ENCODE measurements at regions not wholly inside any gene's neighbourhood (a gene's known extent, or its start where the extent isn't known, plus 50 kb on each side); places are given as distances from the start of the nearest gene placed in this dataset.
A peak's percentile ranks its signal among the peaks of the same experiment; 100 is the strongest.

GRCh38 chrX:149151805-149152757 lies 353.0 kb downstream of the IDS start:
- DNase-seq = no peak

- DNase-seq = no peak
Observed at GRCh38 chrX:149145845-149146285, 359.2 kb downstream of the IDS start.

GRCh38 chrX:149131774-149132173 lies 373.3 kb downstream of the IDS start:
- DNase-seq = no peak

DNA sequence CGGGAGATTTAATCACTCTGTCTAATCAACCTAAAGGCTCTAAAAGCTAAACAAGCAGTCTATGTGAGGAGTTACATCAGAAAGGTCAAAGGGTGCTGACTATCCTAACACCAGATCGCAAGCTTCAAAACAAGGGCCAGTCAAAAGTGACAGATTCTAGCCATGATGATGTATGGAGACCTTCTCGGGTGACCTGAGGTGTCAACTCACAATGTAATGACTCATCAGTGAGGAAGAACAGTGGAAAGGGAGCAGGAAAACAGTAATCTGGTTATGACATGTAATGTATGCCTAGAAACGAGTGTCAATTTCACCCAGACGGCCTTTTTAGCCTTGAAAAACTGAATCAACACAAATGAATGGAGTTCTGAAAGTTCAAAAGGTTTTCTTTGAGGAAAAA lies 375.3 kb downstream of the IDS start:
- no peak for DNase-seq

DNA sequence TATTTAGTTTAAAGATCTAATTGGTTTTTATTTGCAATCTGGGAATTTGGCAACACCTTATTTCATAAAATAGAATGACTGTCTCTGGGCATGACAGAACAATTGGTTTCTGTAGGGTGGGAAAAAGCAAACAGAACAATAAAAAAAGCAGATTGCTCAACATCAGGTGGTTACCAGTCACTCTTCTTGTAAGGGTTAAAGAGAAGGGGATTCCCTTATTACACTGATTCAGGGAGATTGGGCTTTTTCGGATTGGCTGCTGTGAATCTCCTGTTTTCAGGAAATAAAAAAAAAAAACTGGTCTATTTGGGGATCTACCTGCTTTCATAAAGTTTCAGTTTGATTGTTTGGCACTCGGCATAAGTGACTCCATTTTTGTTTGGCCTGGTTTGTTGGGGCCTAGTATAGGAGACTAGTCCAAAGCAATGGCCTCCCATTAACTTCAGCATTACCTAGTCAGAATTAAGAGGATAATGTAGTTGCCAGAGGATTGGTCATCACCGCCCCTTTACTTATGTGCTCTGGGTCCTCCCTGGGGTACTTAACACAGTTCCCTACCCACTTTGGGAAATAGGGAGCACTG lies 380.5 kb downstream of the IDS start:
- DNase-seq = no peak

GRCh38 chrX:149121206-149121920 lies 383.7 kb downstream of the IDS start:
- DNase-seq = no peak

- DNase-seq = no peak
Observed at GRCh38 chrX:149120459-149120858, 384.6 kb downstream of the IDS start.

DNA sequence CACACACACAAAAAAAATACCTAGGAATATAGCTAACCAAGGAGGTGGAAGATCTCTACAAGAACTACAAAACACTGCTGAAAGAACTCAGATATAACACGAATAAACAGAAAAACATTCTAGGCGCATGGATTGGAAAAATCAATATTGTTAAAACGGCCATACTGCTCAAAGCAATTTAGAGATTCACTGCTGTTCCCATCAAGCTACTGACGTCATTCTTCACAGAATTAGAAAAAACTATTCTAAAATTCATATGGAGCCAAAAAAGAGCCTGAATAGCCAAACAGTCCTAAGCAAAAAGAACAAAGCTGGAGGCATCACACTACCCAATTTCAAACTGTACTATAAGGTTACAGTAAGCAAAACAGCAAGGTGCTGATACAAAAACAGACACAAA lies 390.2 kb downstream of the IDS start:
- DNase-seq = no peak

GRCh38 chrX:149114001-149114400 lies 391.1 kb downstream of the IDS start:
- DNase-seq = no peak

DNA sequence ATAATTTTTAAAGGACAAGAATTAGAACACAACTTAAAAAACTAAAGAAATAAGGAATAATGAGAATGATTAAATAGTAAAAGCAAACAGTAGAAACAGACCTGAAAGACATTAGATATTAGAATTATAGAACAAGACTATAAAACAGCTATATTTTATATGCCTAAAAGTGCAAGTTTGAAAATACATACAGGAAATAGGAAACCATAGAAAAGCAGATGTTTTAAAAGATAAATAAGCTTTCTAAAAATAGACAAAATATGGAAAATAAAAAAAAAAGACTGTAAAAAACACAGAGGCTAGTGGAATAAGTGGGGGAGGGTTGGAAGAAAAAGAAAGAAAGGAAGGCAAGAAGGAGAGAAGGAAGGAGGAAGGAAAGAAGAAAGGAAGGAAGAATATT lies 407.3 kb downstream of the IDS start:
- no peak for DNase-seq

DNA sequence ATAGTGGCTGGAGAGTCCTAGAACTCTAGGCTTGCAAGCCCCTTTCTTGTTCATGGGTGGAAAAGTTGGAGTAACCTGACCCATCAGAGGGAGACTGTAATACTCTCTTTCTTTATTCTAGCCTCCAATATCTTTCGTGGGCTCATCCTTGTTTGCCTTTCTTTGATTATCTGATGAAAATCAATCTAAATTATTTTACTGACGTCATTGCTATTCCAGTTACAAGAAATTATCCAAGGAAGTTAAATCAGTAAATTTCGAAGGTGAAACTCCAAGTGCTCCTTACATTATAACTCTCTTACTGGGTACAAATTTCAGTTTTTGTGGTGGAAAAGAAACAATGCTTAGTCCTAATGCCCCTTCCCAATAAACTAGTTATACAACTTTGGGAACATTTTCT lies 412.9 kb downstream of the IDS start:
- no peak for DNase-seq

DNA sequence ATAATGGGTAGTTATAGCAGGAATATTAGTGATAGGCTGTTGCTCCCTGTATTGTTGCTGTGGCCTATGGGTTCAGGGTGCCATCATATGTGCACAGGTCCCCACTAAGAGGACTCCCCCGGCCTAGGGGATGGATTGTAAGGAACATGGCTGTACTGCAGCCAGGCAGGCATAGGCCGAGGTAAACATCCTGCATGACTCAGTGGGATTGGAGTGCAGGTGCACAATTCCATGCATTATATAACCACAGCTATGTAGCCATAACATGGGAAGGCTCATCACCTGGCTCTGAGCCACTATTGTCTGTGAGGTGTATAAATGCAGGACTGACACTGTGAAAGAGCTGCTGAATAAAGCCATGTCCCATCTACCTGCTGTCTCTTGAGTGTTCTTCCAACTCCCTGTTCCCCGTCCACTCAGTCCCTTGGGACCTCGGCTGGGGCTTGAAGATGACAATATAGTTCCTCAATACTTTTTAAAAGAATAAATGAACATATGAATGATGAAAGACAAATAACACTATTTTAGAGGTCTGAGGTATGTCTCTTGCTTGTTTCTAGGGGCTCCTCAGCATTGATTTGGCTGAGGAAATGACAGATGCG lies 425.2 kb downstream of the IDS start:
- DNase-seq = no peak

DNA sequence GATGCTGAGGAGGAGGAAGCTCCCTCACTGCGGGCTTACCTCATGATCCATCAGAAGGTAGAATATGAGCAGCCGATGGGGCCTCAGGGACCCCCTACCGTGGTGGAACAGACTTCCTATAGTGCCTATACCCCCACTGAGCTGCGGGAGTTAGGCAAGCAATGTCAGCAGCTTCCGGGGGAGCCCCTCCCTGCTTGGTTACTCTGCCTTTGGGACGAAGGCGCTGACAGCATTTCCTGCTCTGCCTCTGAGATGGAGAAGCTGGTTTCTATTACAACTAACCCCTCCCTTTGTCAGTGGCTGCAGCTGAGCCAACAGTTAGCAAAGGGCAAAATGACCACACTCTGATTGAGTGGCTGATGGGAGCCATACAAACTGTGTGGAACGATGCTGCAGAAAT lies 430.7 kb downstream of the IDS start:
- peak; percentile 7 for DNase-seq

GRCh38 chrX:149073479-149073878 lies 431.6 kb downstream of the IDS start:
- DNase-seq = peak; percentile 1

DNA sequence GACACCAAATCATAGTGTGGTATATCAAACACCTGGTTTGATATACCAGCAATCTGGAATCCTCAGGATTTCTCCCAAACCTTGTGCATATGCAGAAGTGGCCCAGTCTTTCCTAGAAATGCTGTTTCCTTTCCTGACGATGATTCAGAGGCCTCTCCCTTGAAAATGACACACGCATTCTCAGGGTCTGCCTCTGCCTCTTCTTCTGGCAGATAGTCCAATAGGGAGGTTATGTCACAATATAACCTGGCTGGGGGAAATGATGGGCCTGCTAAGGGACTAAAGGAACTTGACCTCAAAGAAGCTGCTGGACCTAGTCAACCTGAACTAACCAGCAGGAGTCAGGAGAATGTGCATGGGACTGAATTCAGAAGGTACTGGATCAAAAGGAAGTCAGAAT lies 435.2 kb downstream of the IDS start:
- no peak for DNase-seq

DNA sequence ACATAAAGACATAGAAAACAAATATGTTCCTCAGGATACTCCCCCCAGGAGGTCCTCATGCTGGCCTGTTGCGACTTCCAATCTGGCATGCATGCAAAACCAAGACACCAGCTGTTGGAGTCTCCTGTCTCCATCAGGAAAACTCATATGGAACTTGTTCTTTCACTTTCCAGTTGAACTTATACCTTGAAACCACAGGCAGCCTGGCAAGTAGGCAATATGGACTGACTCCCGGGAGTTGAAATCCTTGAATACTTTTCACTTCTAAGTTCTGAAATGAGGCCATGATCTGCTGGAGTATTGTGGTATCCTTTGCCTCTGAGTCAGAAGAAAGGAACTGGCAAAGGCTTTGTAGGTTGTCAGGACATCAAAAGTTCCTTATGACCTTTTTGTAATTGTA lies 444.2 kb downstream of the IDS start:
- DNase-seq = no peak

Measured in right kidney (tissue), 1 donor.